HFF-Myc (cell line): ENCODE measurements at regions not wholly inside any gene's neighbourhood (a gene's known extent, or its start where the extent isn't known, plus 50 kb on each side); places are given as distances from the start of the nearest gene placed in this dataset.

Source experiments
- DNase-seq: peaks from one replicate; pipeline ENCODE4 v3.0.0-alpha.2; 2011; ENCODE audit warnings: low read depth; ENCODE audit errors: extremely low read depth
- H3K4me3 ChIP-seq: replicated peaks from 2 replicates; pipeline ENCODE4 v1.5.1; 2011; ENCODE audit warnings: low read depth, mild to moderate bottlenecking, control low read depth, low read length
- TF ChIP-seq, protein P1 (sequence below): IDR thresholded peaks from 2 replicates; pipeline ENCODE4 v1.5.1; 2012; ENCODE audit warnings: mild to moderate bottlenecking, low read depth, low read length, control low read depth; ENCODE audit errors: missing control alignments

DNA sequence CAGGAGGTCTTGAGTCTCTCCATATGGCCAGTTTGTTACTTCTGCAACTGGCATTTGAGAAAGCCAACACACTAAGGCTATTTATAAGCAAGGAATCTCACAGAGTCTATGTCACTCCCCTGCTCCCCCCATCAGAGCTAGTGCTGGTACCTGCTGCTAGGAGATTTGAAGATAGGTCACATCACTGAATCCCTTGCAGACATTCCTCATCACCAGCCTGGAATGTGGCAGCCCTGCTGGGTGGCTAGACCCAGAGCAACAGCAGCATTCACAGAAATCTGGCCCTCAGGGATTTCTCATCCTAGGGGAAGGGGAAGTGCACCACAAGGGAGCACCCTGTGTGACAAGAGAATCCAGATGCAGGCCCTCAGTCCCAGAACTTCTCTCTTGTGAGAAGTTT, 672.1 kb downstream of the HACE1 start:
- no peak for DNase-seq
- TF ChIP-seq, protein P1, sequence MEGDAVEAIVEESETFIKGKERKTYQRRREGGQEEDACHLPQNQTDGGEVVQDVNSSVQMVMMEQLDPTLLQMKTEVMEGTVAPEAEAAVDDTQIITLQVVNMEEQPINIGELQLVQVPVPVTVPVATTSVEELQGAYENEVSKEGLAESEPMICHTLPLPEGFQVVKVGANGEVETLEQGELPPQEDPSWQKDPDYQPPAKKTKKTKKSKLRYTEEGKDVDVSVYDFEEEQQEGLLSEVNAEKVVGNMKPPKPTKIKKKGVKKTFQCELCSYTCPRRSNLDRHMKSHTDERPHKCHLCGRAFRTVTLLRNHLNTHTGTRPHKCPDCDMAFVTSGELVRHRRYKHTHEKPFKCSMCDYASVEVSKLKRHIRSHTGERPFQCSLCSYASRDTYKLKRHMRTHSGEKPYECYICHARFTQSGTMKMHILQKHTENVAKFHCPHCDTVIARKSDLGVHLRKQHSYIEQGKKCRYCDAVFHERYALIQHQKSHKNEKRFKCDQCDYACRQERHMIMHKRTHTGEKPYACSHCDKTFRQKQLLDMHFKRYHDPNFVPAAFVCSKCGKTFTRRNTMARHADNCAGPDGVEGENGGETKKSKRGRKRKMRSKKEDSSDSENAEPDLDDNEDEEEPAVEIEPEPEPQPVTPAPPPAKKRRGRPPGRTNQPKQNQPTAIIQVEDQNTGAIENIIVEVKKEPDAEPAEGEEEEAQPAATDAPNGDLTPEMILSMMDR: no peak
- H3K4me3 ChIP-seq: no peak overlapping the region

DNA sequence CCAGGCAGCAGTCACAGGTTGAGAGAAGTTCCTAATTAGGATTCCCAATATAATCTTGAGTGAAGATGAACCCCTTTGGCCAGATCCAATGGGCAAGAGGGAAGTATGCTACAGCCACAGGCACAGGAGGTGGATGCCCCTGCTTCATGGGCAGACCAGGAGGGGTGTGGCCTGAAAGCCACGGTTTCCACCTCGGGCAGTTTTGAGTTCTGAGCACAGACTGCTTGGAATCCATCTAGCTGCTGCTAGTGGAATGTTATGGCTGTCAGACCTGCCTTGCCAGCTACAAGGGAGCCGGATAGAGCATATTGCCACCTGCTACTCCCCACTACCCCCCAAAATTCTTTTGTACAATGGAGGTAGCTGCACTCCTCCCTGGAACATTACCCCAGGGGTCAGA, 672.9 kb downstream of the HACE1 start:
- TF ChIP-seq, protein P1: no peak
- DNase-seq: no peak

DNA sequence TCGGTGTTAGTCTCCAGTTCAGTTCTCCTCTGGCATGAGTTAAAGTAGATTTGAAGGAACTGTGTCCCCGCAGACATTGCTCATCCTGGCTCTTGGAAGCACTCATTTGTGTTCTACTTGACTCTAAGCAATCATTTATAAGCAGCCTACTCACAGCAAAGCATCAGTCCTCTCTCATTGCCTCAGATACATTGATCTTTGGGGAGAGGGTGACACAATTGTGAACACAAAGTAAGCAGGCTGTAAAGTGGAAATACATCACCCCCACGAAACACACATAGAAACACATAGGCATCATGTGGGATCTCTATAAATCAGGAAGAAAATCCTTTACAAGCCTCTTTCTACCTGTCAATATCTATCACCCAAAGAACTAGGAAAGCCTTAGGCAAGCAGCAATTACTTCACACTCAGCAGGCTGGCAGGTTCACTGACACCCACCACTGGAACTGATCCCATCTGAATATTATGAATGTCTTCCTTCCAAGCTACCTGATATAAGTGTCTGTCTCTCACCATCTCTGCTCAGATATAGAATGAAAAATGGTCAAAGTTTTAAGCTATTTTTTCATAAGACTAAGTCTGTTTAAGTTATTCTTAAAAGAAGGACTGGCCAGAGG, 675.8 kb downstream of the HACE1 start:
- H3K4me3 ChIP-seq: no peak overlapping the region
- TF ChIP-seq, protein P1: no peak
- DNase-seq: no peak

More for the DNA sequence above, 672.9 kb downstream of the HACE1 start:
- H3K4me3 ChIP-seq: no peak overlapping the region

DNA sequence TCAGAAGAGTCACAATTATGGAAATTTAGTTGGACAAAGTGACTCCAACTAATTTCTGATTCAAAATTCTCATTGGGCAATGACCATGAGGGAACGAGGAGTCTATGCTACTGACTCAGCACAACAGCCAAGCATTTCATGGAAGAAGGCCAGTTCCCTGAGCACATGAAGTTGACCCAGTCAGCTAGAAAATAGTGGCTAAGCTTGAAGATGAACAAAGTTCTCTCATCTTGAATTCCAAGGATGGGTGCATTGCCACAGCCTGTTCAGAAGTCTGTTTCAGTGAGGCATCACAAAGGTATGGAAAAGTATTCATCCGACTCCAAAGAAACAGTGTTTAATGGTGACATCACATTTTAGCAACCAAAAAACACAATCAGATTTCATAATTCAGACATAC, 676.9 kb downstream of the HACE1 start:
- TF ChIP-seq, protein P1: no peak
- DNase-seq: no peak
- H3K4me3 ChIP-seq: no peak overlapping the region

DNA sequence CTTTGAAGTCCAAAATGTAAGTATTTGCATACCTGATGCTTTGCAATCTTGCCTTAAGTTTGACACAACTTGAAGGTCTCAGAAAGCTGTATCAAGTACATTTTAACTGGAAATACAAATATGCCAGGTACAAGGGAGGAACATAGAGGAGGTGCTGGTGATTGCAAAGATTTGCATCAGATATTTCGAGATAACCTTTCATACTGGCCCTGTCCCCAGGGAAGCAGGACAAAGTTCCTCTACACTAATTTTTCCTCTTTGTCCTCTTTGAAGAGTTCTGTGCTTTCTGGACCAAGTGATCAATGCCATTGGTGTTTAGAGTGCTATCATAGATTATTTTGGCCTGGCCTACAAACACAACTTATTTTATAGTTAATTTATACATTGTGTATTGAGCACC, 686.1 kb downstream of the HACE1 start:
- TF ChIP-seq, protein P1: no peak
- H3K4me3 ChIP-seq: no peak overlapping the region
- no peak for DNase-seq

DNA sequence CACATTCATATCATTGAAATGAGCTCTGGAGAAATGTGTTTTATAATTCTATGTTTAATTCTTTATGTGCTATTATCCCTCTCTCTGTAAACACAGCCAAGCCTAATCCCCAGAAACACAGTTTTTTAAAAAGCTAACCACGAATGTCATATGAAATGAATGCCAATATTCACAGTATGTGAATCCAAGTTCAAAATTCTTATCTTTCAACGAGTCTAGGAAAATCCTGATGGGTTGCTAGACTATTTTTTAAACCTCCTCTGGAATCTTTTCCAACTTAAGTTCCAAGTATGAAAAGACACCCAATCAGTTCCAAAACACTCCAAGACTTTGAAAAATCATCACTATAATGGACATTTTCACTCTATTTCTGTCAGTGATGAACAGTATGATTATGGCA, 689.3 kb downstream of the HACE1 start:
- no peak overlapping the region for H3K4me3 ChIP-seq
- no peak for DNase-seq
- TF ChIP-seq, protein P1: no peak
